Thymus (tissue), 11 donors: ENCODE measurements at regions not wholly inside any gene's neighbourhood (a gene's known extent, or its start where the extent isn't known, plus 50 kb on each side); places are given as distances from the start of the nearest gene placed in this dataset.

Experiments
- DNase-seq, 9 donors: peaks; one replicate each; pipeline ENCODE4 v3.0.0-alpha.2; 2013; ENCODE audit warnings: low spot score in 9 of 9, low read depth in 6 of 9, missing footprints in 1 of 9
- H3K27ac ChIP-seq, 2 donors: one replicate each; pipeline ENCODE4 v1.5.1; 2013; ENCODE audit warnings: control low read depth in 1 of 2, low read depth in 1 of 2, low read length in 1 of 2, mild to moderate bottlenecking in 1 of 2, moderate library complexity in 1 of 2
- H3K27me3 ChIP-seq, 2 donors: one replicate each; pipeline ENCODE4 v1.5.1; 2013; ENCODE audit warnings: low read length in 1 of 2; ENCODE audit not compliant: control insufficient read depth in 2 of 2, insufficient read depth in 1 of 2
- H3K36me3 ChIP-seq, 2 donors: one replicate each; pipeline ENCODE4 v1.5.1; 2013; ENCODE audit warnings: low read length in 1 of 2, mild to moderate bottlenecking in 1 of 2, moderate library complexity in 1 of 2; ENCODE audit not compliant: control insufficient read depth in 2 of 2, insufficient read depth in 2 of 2
- H3K4me1 ChIP-seq, 2 donors: one replicate each; pipeline ENCODE4 v1.5.1; 2013; ENCODE audit warnings: low read length in 2 of 2; ENCODE audit not compliant: control insufficient read depth in 2 of 2, insufficient read depth in 2 of 2
- H3K4me3 ChIP-seq, 2 donors: one replicate each; pipeline ENCODE4 v1.5.1; 2013; ENCODE audit warnings: low read length in 2 of 2, control low read depth in 1 of 2, mild to moderate bottlenecking in 1 of 2
- H3K9me3 ChIP-seq, 2 donors: one replicate each; pipeline ENCODE4 v1.5.1; 2013; ENCODE audit warnings: low read length in 1 of 2, mild to moderate bottlenecking in 1 of 2; ENCODE audit not compliant: control insufficient read depth in 2 of 2, insufficient read depth in 1 of 2
- WGBS: extraction: QIAGEN DNeasy Blood & Tissue Kit; methylation state at CpG from one replicate; pipeline ENCODE4 v1.1.7; 2013; 5-methylcytosine and 5-hydroxymethylcytosine counted together
- donor health status: healthy.

DNA sequence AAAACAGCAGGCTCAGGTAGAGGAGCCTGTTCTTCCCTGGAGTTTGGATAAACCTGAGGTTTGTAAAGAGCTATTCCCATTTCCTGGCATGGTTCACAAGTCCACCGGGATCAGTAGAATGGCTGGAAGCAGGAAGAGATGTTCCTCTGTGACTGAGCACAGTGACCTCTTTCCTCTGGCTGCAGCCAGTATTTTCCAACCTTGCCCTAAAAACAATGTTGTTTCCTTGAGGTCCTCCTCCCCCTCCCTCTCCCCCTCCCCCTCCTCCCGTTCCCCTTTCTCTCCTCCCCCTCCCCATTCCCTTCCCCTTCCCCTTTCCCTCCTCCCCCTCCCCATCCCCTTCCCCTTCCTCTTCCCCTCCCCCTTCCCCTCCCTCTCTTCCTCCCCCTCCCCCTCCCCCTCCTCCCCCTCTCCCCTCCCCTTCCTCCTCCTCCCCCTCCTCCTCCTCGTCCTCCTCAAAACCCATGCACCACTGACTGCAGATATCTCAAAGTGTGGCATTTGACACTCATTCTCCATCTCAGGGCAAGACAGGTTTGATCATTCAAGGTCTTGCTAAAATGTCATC, 58.9 kb upstream of the MON1B start:
- Histone ChIP-seq H3K36me3 (no peaks in the 10 kb centered on the region), H3K27ac (no peak overlapping the region), H3K4me3 (no peak overlapping the region), H3K27me3 (no peaks in the 10 kb centered on the region), H3K4me1 (no peaks in the 10 kb centered on the region), H3K9me3 (peaks cover 0 to 3% of the 10 kb centered on the region in 2 donors)
- WGBS: 59% methylated on average over 2 of the region's 3 CpGs
- DNase-seq: no peak

DNA sequence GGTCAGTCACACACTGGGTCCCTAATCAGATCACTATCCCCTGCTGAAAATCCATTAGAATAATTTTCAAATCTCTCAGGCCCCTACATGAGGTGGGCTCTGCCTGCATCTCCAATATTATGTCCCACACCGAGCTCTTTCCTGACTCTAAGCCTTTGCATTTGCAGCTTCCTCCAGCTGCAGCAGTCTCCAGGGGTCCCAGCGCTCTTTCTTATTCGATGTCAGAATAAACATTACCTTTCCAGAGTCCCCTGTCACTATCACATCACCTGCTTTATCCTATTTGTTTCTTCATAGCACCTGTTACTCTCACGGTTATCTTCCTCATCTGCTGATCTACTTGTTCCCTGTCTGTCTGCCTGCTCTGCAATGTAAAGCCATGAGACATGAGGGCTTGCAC, 57.3 kb upstream of the MON1B start:
- H3K4me3 ChIP-seq: no peak overlapping the region
- H3K4me1 ChIP-seq: no peaks in the 10 kb centered on the region
- no peak overlapping the region for H3K27ac ChIP-seq
- no peaks in the 10 kb centered on the region for H3K36me3 ChIP-seq
- 79% methylated on average over 4 of the region's 4 CpGs for WGBS
- H3K9me3 ChIP-seq: no peaks in the 10 kb centered on the region
- H3K27me3 ChIP-seq: no peaks in the 10 kb centered on the region
- no peak for DNase-seq

DNA sequence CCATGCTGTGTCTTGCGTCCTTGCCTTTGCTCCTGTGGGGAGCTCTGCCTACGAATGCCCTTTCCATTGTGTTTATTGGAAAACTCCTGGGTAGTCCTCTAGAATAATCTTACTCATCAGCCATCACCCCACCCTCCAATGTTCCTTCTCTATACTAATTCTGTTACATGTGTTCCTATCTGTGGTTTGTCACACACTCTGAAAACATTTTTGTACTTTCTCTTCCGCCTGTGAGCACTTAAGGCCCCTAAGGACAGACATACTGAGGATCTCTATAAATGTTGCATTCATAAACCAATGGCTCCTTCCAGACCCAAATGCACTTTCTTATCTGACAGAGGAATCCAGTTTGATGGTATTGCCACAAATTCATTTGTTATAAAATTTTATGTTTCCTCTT, 53.9 kb upstream of the MON1B start:
- no peaks in the 10 kb centered on the region for H3K27me3 ChIP-seq
- H3K4me1 ChIP-seq: no peaks in the 10 kb centered on the region
- no peak for DNase-seq
- no peak overlapping the region for H3K27ac ChIP-seq
- H3K4me3 ChIP-seq: no peak overlapping the region
- 92% methylated on average over 3 of the region's 3 CpGs for WGBS
- no peaks in the 10 kb centered on the region for H3K9me3 ChIP-seq
- H3K36me3 ChIP-seq: no peaks in the 10 kb centered on the region
